ENCODE measurements at regions not wholly inside any gene's neighbourhood (a gene's known extent, or its start where the extent isn't known, plus 50 kb on each side); places are given as distances from the start of the nearest gene placed in this dataset.

- TF ChIP-seq EZH2 (IDR thresholded peaks at IDR 0.05) (no peak), POLR2AphosphoS5 (IDR thresholded peaks at IDR 0.05; ENCODE audit: borderline replicate concordance, low read depth, low read length) (no peak)
Measured at GRCh38 chr1:227453631-227454355, 109.6 kb upstream of the ZNF678 start.

Measured in SK-N-MC (cell line).